ENCODE measurements at regions not wholly inside any gene's neighbourhood (a gene's known extent, or its start where the extent isn't known, plus 50 kb on each side); places are given as distances from the start of the nearest gene placed in this dataset.

DNA sequence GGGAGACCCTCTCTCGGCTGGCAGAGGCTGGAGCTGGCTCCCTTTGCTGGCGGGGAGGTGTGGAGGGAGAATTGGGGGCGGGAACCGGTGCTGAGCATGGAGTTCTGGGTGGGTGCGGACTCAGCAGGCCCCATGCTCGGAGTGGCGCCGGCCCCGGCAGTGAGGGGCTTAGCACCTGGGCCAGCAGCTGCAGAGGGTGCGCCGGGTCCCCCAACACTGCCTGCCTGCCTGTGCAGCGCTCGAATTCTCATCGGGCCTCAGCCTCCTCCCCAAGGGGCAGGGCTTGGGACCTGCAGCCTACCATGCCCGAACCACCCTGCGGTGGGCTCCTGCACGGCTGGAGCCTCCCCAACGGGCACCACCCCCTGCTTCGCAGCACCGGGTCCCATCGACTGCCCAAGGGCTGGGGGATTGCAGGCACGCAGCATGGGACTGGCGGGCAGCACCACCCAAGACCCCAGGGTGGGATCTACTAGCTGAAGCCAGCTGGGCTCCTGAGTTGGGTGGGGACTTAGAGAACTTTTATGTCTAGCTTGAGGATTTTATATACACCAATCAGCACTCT lies 129.8 kb downstream of the LRRC30 start:
- ATAC-seq (no peak), DNase-seq (no peak)
- H3K27me3 ChIP-seq, result no peaks in the 10 kb centered on the region
- no peaks in the 10 kb centered on the region for H3K9me3 ChIP-seq
- in situ Hi-C loops (cut with MboI; ENCODE audit: low sequenced_read_pairs in 4 of 4), result no loop called here
- H3K36me3 ChIP-seq, result no peaks in the 10 kb centered on the region
- H3K4me1 ChIP-seq, result no peaks in the 10 kb centered on the region
- H3K27ac ChIP-seq, result no peak overlapping the region
- intact Hi-C loops (cut with DNase I; ENCODE audit: low total_unique reads), result no loop called here
- TF ChIP-seq, protein P1, sequence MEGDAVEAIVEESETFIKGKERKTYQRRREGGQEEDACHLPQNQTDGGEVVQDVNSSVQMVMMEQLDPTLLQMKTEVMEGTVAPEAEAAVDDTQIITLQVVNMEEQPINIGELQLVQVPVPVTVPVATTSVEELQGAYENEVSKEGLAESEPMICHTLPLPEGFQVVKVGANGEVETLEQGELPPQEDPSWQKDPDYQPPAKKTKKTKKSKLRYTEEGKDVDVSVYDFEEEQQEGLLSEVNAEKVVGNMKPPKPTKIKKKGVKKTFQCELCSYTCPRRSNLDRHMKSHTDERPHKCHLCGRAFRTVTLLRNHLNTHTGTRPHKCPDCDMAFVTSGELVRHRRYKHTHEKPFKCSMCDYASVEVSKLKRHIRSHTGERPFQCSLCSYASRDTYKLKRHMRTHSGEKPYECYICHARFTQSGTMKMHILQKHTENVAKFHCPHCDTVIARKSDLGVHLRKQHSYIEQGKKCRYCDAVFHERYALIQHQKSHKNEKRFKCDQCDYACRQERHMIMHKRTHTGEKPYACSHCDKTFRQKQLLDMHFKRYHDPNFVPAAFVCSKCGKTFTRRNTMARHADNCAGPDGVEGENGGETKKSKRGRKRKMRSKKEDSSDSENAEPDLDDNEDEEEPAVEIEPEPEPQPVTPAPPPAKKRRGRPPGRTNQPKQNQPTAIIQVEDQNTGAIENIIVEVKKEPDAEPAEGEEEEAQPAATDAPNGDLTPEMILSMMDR (IDR thresholded peaks at IDR 0.05 in 4 of 5, conservative IDR thresholded peaks at IDR 0.05 in 1 of 5), result no peak
- TF ChIP-seq POLR2A (IDR thresholded peaks at IDR 0.05), result no peak
- no peak overlapping the region for H3K4me3 ChIP-seq

DNA sequence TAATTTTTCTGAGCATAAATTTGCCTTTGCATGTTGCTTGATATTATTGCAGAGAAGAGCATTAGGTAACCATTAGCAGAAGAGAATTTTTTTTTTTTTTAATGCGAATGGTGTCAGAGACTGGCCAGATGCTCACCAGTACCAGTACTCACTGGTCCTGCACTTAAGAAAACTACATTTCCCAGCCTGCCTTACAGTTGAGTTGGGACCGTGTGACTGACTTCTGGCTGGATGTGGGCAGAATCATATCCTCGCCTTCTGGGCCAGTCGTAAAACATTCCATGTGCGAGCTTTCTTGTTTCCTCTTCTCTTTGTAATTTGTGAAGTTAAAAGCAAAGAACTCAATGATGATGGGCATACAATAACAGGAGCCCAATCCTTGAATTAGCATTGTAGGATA lies 132.4 kb downstream of the LRRC30 start:
- no peak for DNase-seq
- Histone ChIP-seq H3K27me3 (no peaks in the 10 kb centered on the region), H3K36me3 (no peaks in the 10 kb centered on the region), H3K27ac (no peak overlapping the region), H3K9me3 (no peaks in the 10 kb centered on the region), H3K4me1 (peaks cover 0 to 2% of the 10 kb centered on the region in 2 donors), H3K4me3 (no peak overlapping the region)
- intact Hi-C loops (cut with DNase I; ENCODE audit: low total_unique reads), result no loop called here
- in situ Hi-C loops (cut with MboI; ENCODE audit: low sequenced_read_pairs in 4 of 4), result no loop called here
- TF ChIP-seq, protein P1 (IDR thresholded peaks at IDR 0.05 in 4 of 5, conservative IDR thresholded peaks at IDR 0.05 in 1 of 5), result no peak
- no peak for TF ChIP-seq POLR2A (IDR thresholded peaks at IDR 0.05)
- no peak for ATAC-seq

DNA sequence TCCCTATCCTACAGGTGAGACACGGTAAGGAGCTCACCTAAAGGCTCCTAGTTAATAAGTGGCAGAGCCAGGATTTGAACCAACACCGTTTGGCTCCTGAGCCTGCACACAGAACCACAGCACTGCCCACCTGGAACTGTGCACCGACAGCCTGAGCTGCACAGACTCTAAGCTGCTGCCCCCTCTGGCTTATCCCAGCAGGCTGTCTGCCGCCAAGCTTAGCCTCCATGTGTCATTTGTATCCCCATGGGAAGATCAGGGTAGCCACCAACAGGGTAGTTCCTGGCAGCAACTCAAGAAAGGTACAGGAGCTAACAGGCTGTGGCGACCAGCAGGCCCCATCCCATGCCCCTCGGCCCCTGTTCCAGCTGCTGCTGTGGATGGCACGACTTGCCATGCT lies 135.7 kb downstream of the LRRC30 start:
- in situ Hi-C loops (cut with MboI; ENCODE audit: low sequenced_read_pairs in 4 of 4), result no loop called here
- ATAC-seq (no peak), DNase-seq (no peak)
- Histone ChIP-seq H3K9me3 (no peaks in the 10 kb centered on the region), H3K36me3 (no peaks in the 10 kb centered on the region), H3K4me1 (peaks cover 0 to 4% of the 10 kb centered on the region in 2 donors), H3K4me3 (no peak overlapping the region), H3K27me3 (no peaks in the 10 kb centered on the region), H3K27ac (peak overlapping the region in 3 of 4 donors; percentile 36 to 48 (median 46))
- intact Hi-C loops (cut with DNase I; ENCODE audit: low total_unique reads), result no loop called here
- no peak for TF ChIP-seq POLR2A (IDR thresholded peaks at IDR 0.05)
- TF ChIP-seq, protein P1 (IDR thresholded peaks at IDR 0.05 in 4 of 5, conservative IDR thresholded peaks at IDR 0.05 in 1 of 5), result no peak

DNA sequence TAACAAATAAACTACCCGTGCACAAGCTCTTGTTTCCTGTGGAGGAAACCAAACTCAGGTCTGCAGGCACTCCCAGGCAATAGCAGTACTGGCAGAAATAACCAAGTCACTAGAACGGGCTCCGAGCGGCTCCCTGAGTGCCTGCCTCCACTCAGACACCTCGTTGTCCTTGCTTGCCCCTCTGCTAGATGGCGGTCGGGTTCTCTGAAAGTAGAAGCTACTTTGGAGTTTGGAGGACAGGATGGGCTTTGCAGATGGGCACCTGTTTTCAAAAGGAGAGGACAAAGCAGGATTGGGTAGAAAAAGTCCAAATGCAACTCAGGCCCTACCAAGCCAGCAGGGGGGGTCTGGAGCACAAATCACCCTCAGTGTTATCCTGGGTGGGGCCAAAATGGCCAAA lies 136.4 kb downstream of the LRRC30 start:
- no peaks in the 10 kb centered on the region for H3K36me3 ChIP-seq
- no peak for TF ChIP-seq POLR2A (IDR thresholded peaks at IDR 0.05)
- TF ChIP-seq, protein P1 (IDR thresholded peaks at IDR 0.05 in 4 of 5, conservative IDR thresholded peaks at IDR 0.05 in 1 of 5), result no peak
- H3K27ac ChIP-seq, result peak overlapping the region in 3 of 4 donors; percentile 36 to 48 (median 46)
- H3K27me3 ChIP-seq, result no peaks in the 10 kb centered on the region
- in situ Hi-C loops (cut with MboI; ENCODE audit: low sequenced_read_pairs in 4 of 4) (no loop called here), intact Hi-C loops (cut with DNase I; ENCODE audit: low total_unique reads) (no loop called here)
- H3K9me3 ChIP-seq, result no peaks in the 10 kb centered on the region
- H3K4me3 ChIP-seq, result no peak overlapping the region
- DNase-seq (no peak), ATAC-seq (no peak)
- H3K4me1 ChIP-seq, result peaks cover 0 to 4% of the 10 kb centered on the region in 2 donors

DNA sequence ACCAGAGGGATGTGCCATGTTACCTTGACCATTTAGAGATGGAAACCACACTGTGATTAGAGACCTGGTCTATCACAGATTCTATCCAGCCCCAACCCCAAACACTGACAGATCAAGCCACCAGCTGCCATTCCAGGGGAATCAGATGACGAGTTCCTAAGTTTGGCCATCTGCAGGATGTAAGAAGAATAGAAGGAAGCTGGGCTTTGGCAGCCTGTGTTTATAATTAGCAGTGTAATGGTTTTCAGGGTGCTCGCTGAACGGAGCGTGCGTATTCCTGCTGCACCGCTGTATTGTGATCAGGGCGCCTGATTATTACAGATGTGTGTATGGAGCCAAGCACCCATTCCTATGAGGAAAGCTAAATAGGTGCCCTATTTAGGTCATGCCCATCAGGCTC lies 138.1 kb downstream of the LRRC30 start:
- no peaks in the 10 kb centered on the region for H3K9me3 ChIP-seq
- H3K36me3 ChIP-seq, result no peaks in the 10 kb centered on the region
- peak overlapping the region; percentile 7 to 77 (median 71) for H3K27ac ChIP-seq
- no peaks in the 10 kb centered on the region for H3K27me3 ChIP-seq
- in situ Hi-C loops (cut with MboI; ENCODE audit: low sequenced_read_pairs in 4 of 4), result no loop called here
- DNase-seq, result no peak
- no peak for TF ChIP-seq POLR2A (IDR thresholded peaks at IDR 0.05)
- TF ChIP-seq, protein P1 (IDR thresholded peaks at IDR 0.05 in 4 of 5, conservative IDR thresholded peaks at IDR 0.05 in 1 of 5), result no peak
- H3K4me1 ChIP-seq, result peaks cover 0 to 4% of the 10 kb centered on the region in 2 donors
- ATAC-seq, result peak; percentile 19 to 57
- intact Hi-C loops (cut with DNase I; ENCODE audit: low total_unique reads), result no loop called here
- H3K4me3 ChIP-seq, result no peak overlapping the region
